Endothelial cell of umbilical vein (primary cell): ENCODE measurements at regions not wholly inside any gene's neighbourhood (a gene's known extent, or its start where the extent isn't known, plus 50 kb on each side); places are given as distances from the start of the nearest gene placed in this dataset.

Source experiments
- BruUV-seq: library from RNA; stranded (reverse); fragments of 400-500 nt; replicated peaks from 2 replicates; lab custom pipeline; 2021; lab: Mats Ljungman, UMichigan
- CTCF ChIA-PET: fragments of 300-600, 350-600 bp; sonication (Branson Sonifier 250); formaldehyde crosslinking; loops from one replicate; lab custom pipeline; 2021; ENCODE audit warnings: antibody characterized with exemption, inconsistent platforms; lab: Charles Lee
- POLR2A ChIA-PET: fragments of 300-600, 350-600 bp; sonication (Branson Sonifier 250); formaldehyde crosslinking; loops from one replicate; lab custom pipeline; 2021; ENCODE audit warnings: antibody characterized with exemption, inconsistent platforms; lab: Charles Lee
- DNase-seq: peaks from one replicate; pipeline ENCODE4 v3.0.0-alpha.2; 2011; ENCODE audit warnings: low read depth, low spot score
- FAIRE-seq: peaks from 2 replicates; lab custom pipeline; 2011; peaks lifted over from hg19 to GRCh38; lab: Jason Lieb, UNC
- H2AFZ ChIP-seq: 2 replicates; pipeline ENCODE4 v1.6.0; 2012; ENCODE audit warnings: low read depth, low read length, control low read depth, inconsistent platforms
- H3K27ac ChIP-seq: 2 replicates; pipeline ENCODE4 v1.5.1; 2011; ENCODE audit warnings: low read depth, mild to moderate bottlenecking, control low read depth, low read length, moderate library complexity; ENCODE audit not compliant: insufficient read depth
- H3K27me3 ChIP-seq, 2 experiments: 2 replicates each; pipeline versions ENCODE4 v1.6.0 to v1.6.1; 2011; ENCODE audit warnings: low read length in 2 of 2, mixed read lengths in 1 of 2; ENCODE audit not compliant: control insufficient read depth in 2 of 2, insufficient read depth in 2 of 2
- H3K36me3 ChIP-seq, 2 experiments: 2 replicates in 1 of 2; 3 replicates in 1 of 2; pipeline ENCODE4 v1.5.1; 2011; ENCODE audit warnings: low read length in 2 of 2, mild to moderate bottlenecking in 1 of 2, moderate library complexity in 1 of 2; ENCODE audit not compliant: control insufficient read depth in 2 of 2, insufficient read depth in 2 of 2; ENCODE audit errors: extremely low read depth in 1 of 2
- H3K4me1 ChIP-seq: 3 replicates; pipeline ENCODE4 v1.5.1; 2011; ENCODE audit warnings: mild to moderate bottlenecking, low read length; ENCODE audit not compliant: control insufficient read depth, insufficient read depth; ENCODE audit errors: extremely low read depth
- H3K4me2 ChIP-seq: 2 replicates; pipeline ENCODE4 v1.6.1; 2011; ENCODE audit warnings: low read length, control low read depth, mixed read lengths; ENCODE audit not compliant: insufficient read depth
- H3K4me3 ChIP-seq, 3 experiments: fragments of 200-600 bp in 1 of 3; sonication (generic), shearing (Covaris generic) in 1 of 3; replicated peaks in 1 of 3; 2 replicates each; pipeline ENCODE4 v1.5.1; 2011 to 2016; ENCODE audit warnings: control low read depth in 3 of 3, low read length in 3 of 3, mild to moderate bottlenecking in 2 of 3, inconsistent platforms in 1 of 3, low read depth in 1 of 3, moderate library complexity in 1 of 3; ENCODE audit not compliant: insufficient read depth in 1 of 3
- H3K79me2 ChIP-seq: 2 replicates; pipeline ENCODE4 v1.6.0; 2012; ENCODE audit warnings: low read length, inconsistent platforms; ENCODE audit not compliant: control insufficient read depth, insufficient read depth
- H3K9ac ChIP-seq: replicated peaks from 2 replicates; pipeline ENCODE3; 2011; ENCODE audit warnings: low read length, control low read depth; ENCODE audit not compliant: insufficient read depth; ENCODE audit errors: extremely low read depth
- H3K9me1 ChIP-seq: replicated peaks from 3 replicates; pipeline ENCODE4 v1.6.0; 2011; ENCODE audit warnings: mild to moderate bottlenecking, low read length; ENCODE audit not compliant: control insufficient read depth, insufficient read depth; ENCODE audit errors: extremely low read depth
- H3K9me3 ChIP-seq: replicated peaks from 2 replicates; pipeline ENCODE4 v1.5.1; 2012; ENCODE audit warnings: low read length, inconsistent platforms; ENCODE audit not compliant: control insufficient read depth, insufficient read depth
- H4K20me1 ChIP-seq: replicated peaks from 2 replicates; pipeline ENCODE3; 2011; ENCODE audit warnings: mild to moderate bottlenecking, low read length; ENCODE audit not compliant: control insufficient read depth, insufficient read depth; ENCODE audit errors: extremely low read depth
- CTCF ChIP-seq, 2 donors: IDR thresholded peaks; 1 replicate in 1 of 2; 2 replicates in 1 of 2; pipeline ENCODE4 v1.5.1; 2011; ENCODE audit warnings: low read length in 2 of 2, mild to moderate bottlenecking in 2 of 2, moderate library complexity in 2 of 2, control low read depth in 1 of 2, inconsistent platforms in 1 of 2, low read depth in 1 of 2; ENCODE audit not compliant: insufficient read depth in 1 of 2; ENCODE audit errors: extremely low read depth in 1 of 2
- EZH2 ChIP-seq: IDR thresholded peaks from 2 replicates; pipeline ENCODE4 v1.6.1; 2012; ENCODE audit warnings: borderline replicate concordance, low read depth, mild to moderate bottlenecking, moderate library complexity, low read length, inconsistent platforms; ENCODE audit not compliant: severe bottlenecking
- FOS ChIP-seq: IDR thresholded peaks from 2 replicates; pipeline ENCODE4 v1.6.1; 2011; ENCODE audit warnings: mild to moderate bottlenecking, low read length, moderate library complexity, borderline replicate concordance; ENCODE audit not compliant: insufficient read depth
- GATA2 ChIP-seq: IDR thresholded peaks from 2 replicates; pipeline ENCODE4 v1.7.0; 2011; ENCODE audit warnings: low read depth, mild to moderate bottlenecking, moderate library complexity, mixed read lengths, low read length; ENCODE audit not compliant: insufficient read length, insufficient read depth
- JUN ChIP-seq: IDR thresholded peaks from 2 replicates; pipeline ENCODE4 v1.6.1; 2011; ENCODE audit warnings: borderline replicate concordance, low read depth; ENCODE audit not compliant: insufficient read length, insufficient read depth
- MYC ChIP-seq: IDR thresholded peaks from one replicate; pipeline ENCODE4 v1.6.1; 2011; ENCODE audit warnings: mild to moderate bottlenecking, low read depth, low read length
- POLR2A ChIP-seq: IDR thresholded peaks from 2 replicates; pipeline ENCODE4 v1.6.1; 2012; ENCODE audit warnings: low read depth, mild to moderate bottlenecking, control low read depth, low read length
- POLR2AphosphoS5 ChIP-seq: IDR thresholded peaks from 2 replicates; pipeline ENCODE4 v1.6.1; 2012; ENCODE audit warnings: low read depth, mild to moderate bottlenecking, control low read depth, low read length, moderate library complexity; ENCODE audit not compliant: insufficient read depth
- dilution Hi-C: fragments of 300-500 bp; cut with MboI; formaldehyde crosslinking; loops from one replicate; pipeline ENCODE4 v1.15.0; 2019; ENCODE audit warnings: low sequenced_read_pairs; ENCODE audit not compliant: extremely low pct_ligation_motif_present
- intact Hi-C: fragments of 100-400 bp; cut with micrococcal nuclease; formaldehyde crosslinking; loops from one replicate; pipeline ENCODE4 v1.10.0; 2022
- TF ChIP-seq, protein P1 (sequence below): IDR thresholded peaks from 2 replicates; pipeline ENCODE4 v1.6.1; 2011; ENCODE audit not compliant: insufficient read depth, insufficient read length

GRCh38 chr4:10299601-10300000, 157.6 kb downstream of the ZNF518B start:
- Histone ChIP-seq H4K20me1 (no peaks in the 10 kb centered on the region), H3K4me3 (no peak overlapping the region), H3K9me3 (no peaks in the 10 kb centered on the region), H3K27ac (no peak overlapping the region), H3K36me3 (no peaks in the 10 kb centered on the region), H3K9ac (no peak overlapping the region), H3K27me3 (peaks cover 0 to 4% of the 10 kb centered on the region in 2 experiments), H3K79me2 (no peaks in the 10 kb centered on the region), H2AFZ (no peak overlapping the region), H3K4me1 (no peaks in the 10 kb centered on the region), H3K9me1 (no peaks in the 10 kb centered on the region), H3K4me2 (no peak overlapping the region)
- POLR2A ChIA-PET, result no interaction called here
- intact Hi-C loops, result no loop called here
- FAIRE-seq, result no peak
- no TSS peak for BruUV-seq
- dilution Hi-C loops, result no loop called here
- no peak for DNase-seq
- CTCF ChIA-PET, result interaction anchor here (1.3 kb wide), 1 partner anchor 142 kb away, joined by 3 read pairs; no protein-coding TSS in a partner anchor
- TF ChIP-seq FOS (no peak), POLR2A (no peak), JUN (no peak), POLR2AphosphoS5 (no peak), EZH2 (no peak)

DNA sequence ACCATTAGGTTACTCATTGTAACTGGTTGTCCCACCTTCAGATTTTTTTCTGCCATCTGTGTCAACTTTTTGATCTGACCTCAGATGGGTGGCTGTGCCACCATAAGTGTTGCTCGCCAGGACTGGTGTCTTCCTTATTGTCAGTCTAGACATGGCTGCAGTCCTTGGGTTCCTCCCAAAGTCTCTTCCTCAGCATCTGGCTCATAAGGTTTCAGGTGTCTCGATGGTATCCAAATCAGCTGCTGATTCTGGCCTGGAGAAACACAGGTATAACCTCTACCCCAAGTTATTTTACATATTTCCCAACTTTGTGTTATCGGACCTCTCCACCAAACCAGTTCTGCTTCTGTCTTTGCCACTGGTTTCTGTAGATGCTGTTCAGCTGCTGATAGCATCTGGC, 158.5 kb downstream of the ZNF518B start:
- no peaks in the 10 kb centered on the region for H3K36me3 ChIP-seq
- CTCF ChIA-PET, result no interaction called here

More for the DNA sequence above, 158.5 kb downstream of the ZNF518B start:
- no peak for FAIRE-seq
- TF ChIP-seq POLR2A (no peak), GATA2 (no peak), MYC (no peak), FOS (no peak), EZH2 (no peak), CTCF (IDR thresholded peaks at IDR 0.05; ENCODE audit: extremely low read depth in 1 of 2, insufficient read depth in 1 of 2, low read depth in 1 of 2, low read length in 2 of 2) (no peak), POLR2AphosphoS5 (no peak), JUN (no peak)
- TF ChIP-seq, protein P1, sequence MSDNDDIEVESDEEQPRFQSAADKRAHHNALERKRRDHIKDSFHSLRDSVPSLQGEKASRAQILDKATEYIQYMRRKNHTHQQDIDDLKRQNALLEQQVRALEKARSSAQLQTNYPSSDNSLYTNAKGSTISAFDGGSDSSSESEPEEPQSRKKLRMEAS, result no peak
- no peak overlapping the region for H3K4me3 ChIP-seq
- H4K20me1 ChIP-seq, result no peaks in the 10 kb centered on the region
- H3K27me3 ChIP-seq, result no peaks in the 10 kb centered on the region
- H3K9me1 ChIP-seq, result no peaks in the 10 kb centered on the region
- no peak overlapping the region for H2AFZ ChIP-seq
- intact Hi-C loops, result no loop called here
- H3K27ac ChIP-seq, result no peak overlapping the region
- H3K9me3 ChIP-seq, result no peaks in the 10 kb centered on the region
- POLR2A ChIA-PET, result no interaction called here
- H3K4me2 ChIP-seq, result no peak overlapping the region
- H3K4me1 ChIP-seq, result no peaks in the 10 kb centered on the region
- no peak overlapping the region for H3K9ac ChIP-seq
- dilution Hi-C loops, result no loop called here
- no peaks in the 10 kb centered on the region for H3K79me2 ChIP-seq
- no peak for DNase-seq
- no TSS peak for BruUV-seq
